ENCODE measurements at regions not wholly inside any gene's neighbourhood (a gene's known extent, or its start where the extent isn't known, plus 50 kb on each side); places are given as distances from the start of the nearest gene placed in this dataset.

DNA sequence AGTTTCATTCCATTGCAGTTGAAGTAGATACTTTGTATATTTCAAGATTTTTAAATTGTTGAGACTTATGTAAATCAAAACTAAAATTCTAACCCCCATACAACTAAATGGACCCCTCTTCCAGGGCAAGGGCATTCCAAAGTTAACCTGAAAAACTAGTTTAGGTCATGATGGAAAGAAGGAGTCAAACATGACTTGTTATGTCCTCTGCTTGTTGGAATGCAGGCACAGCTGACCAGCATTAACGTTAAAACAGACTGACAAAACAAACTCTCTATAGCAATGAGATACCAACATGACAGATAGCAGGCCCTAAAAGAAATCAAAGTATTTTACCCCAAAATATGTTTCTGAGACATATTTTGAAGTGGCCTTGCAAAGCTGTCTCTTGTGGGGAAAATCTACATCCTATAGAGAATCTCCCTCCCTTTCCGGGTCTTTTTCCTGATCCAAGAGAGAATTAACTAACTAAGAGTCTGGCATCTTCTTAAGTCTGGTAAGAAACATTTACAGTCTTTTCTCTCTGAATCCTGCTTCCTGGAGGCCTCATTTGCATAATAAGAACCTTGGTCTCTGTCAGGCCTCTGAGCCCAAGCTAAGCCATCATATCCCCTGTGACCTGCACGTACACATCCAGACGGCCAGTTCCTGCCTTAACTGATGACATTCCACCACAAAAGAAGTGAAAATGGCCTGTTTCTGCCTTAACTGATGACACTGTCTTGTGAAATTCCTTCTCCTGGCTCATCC, 124.3 kb upstream of the ATXN1 start:
- Histone ChIP-seq H3K79me2 (ENCODE audit: control insufficient read depth, low read length) (no peaks in the 10 kb centered on the region), H3K27ac (ENCODE audit: low read depth, low read length) (no peak overlapping the region), H3F3A (ENCODE audit: control insufficient read depth, insufficient read depth) (no peaks in the 10 kb centered on the region), H3K4me2 (ENCODE audit: low read length) (no peak overlapping the region), H4K20me1 (ENCODE audit: control insufficient read depth, insufficient read depth, low read depth, low read length) (no peaks in the 10 kb centered on the region), H3K36me3 (ENCODE audit: control insufficient read depth, low read length) (no peaks in the 10 kb centered on the region), H3K9me3 (ENCODE audit: control insufficient read depth, insufficient read depth, low read length) (no peaks in the 10 kb centered on the region), H3K9me2 (replicated peaks; ENCODE audit: control insufficient read depth, low read length) (no peaks in the 10 kb centered on the region), H3K4me3 (ENCODE audit: low read length) (no peak overlapping the region), H3K27me3 (ENCODE audit: control insufficient read depth, low read length) (peaks cover 3% of the 10 kb centered on the region; the same call in 1 of the 2 replicates), H3K4me1 (ENCODE audit: control insufficient read depth, low read length) (no peaks in the 10 kb centered on the region)
- TF ChIP-seq, protein P1, sequence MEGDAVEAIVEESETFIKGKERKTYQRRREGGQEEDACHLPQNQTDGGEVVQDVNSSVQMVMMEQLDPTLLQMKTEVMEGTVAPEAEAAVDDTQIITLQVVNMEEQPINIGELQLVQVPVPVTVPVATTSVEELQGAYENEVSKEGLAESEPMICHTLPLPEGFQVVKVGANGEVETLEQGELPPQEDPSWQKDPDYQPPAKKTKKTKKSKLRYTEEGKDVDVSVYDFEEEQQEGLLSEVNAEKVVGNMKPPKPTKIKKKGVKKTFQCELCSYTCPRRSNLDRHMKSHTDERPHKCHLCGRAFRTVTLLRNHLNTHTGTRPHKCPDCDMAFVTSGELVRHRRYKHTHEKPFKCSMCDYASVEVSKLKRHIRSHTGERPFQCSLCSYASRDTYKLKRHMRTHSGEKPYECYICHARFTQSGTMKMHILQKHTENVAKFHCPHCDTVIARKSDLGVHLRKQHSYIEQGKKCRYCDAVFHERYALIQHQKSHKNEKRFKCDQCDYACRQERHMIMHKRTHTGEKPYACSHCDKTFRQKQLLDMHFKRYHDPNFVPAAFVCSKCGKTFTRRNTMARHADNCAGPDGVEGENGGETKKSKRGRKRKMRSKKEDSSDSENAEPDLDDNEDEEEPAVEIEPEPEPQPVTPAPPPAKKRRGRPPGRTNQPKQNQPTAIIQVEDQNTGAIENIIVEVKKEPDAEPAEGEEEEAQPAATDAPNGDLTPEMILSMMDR (IDR thresholded peaks at IDR 0.05; ENCODE audit: low read depth, low read length, poor library complexity, severe bottlenecking): no peak
- TF ChIP-seq EZH2phosphoT487 (IDR thresholded peaks at IDR 0.05; ENCODE audit: borderline replicate concordance, low read length): no peak

DNA sequence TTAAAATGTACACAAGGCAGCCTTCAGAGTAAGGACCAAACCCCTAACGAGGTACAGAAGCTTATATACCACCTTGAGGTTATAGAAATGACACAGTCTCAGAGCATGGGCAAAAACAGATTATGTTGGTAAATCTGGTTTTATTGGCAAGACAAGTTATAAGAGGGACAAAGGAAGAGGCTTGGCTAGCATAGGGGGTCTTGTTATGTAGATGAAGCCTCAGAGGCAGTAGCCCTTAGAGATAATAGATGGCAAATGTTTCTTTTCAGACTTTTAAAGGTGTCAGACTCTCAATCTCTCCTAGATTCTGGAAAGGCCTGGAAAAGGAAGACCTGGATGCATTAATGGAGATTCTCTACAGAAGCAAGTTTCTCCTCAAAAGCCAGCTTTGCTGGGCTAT, 123.3 kb upstream of the ATXN1 start:
- H3K79me2 ChIP-seq (ENCODE audit: control insufficient read depth, low read length): no peaks in the 10 kb centered on the region
- no peak overlapping the region for H3K4me3 ChIP-seq (ENCODE audit: low read length)
- H3K4me2 ChIP-seq (ENCODE audit: low read length): no peak overlapping the region
- H3K27me3 ChIP-seq (ENCODE audit: control insufficient read depth, low read length): peaks cover 3% of the 10 kb centered on the region; the same call in 1 of the 2 replicates
- TF ChIP-seq, protein P1 (IDR thresholded peaks at IDR 0.05; ENCODE audit: low read depth, low read length, poor library complexity, severe bottlenecking): no peak
- H3K4me1 ChIP-seq (ENCODE audit: control insufficient read depth, low read length): no peaks in the 10 kb centered on the region
- H4K20me1 ChIP-seq (ENCODE audit: control insufficient read depth, insufficient read depth, low read depth, low read length): no peaks in the 10 kb centered on the region
- H3K27ac ChIP-seq (ENCODE audit: low read depth, low read length): no peak overlapping the region
- H3K9me2 ChIP-seq (replicated peaks; ENCODE audit: control insufficient read depth, low read length): no peaks in the 10 kb centered on the region
- H3F3A ChIP-seq (ENCODE audit: control insufficient read depth, insufficient read depth): no peaks in the 10 kb centered on the region
- no peaks in the 10 kb centered on the region for H3K9me3 ChIP-seq (ENCODE audit: control insufficient read depth, insufficient read depth, low read length)
- no peaks in the 10 kb centered on the region for H3K36me3 ChIP-seq (ENCODE audit: control insufficient read depth, low read length)

DNA sequence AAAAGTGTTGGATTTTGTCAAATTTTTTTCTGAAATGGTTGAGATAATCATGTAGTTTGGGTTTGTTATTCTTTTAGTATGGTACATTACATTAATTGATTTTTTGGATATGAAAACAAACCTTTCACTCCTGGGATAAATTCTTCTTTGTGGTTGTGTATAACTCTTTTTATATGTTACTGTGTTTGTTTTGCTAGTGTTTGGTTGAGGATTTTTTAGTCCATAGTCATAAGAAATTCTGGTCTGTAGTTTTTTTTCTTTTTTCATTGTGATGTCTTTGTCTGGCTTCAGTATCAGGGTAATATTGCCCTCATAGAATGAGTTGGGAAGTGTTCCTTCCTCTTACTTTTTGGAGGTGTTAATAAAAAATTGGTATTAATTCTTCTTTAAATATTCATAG, 122.2 kb upstream of the ATXN1 start:
- Histone ChIP-seq H3K9me3 (ENCODE audit: control insufficient read depth, insufficient read depth, low read length) (no peaks in the 10 kb centered on the region), H3K4me3 (ENCODE audit: low read length) (no peak overlapping the region)

More for the DNA sequence above, 122.2 kb upstream of the ATXN1 start:
- Histone ChIP-seq H3K79me2 (ENCODE audit: control insufficient read depth, low read length) (no peaks in the 10 kb centered on the region), H3K36me3 (ENCODE audit: control insufficient read depth, low read length) (no peaks in the 10 kb centered on the region), H3K27me3 (ENCODE audit: control insufficient read depth, low read length) (peaks cover 3% of the 10 kb centered on the region; the same call in 1 of the 2 replicates), H4K20me1 (ENCODE audit: control insufficient read depth, insufficient read depth, low read depth, low read length) (no peaks in the 10 kb centered on the region), H3K4me2 (ENCODE audit: low read length) (no peak overlapping the region), H3F3A (ENCODE audit: control insufficient read depth, insufficient read depth) (no peaks in the 10 kb centered on the region), H3K27ac (ENCODE audit: low read depth, low read length) (no peak overlapping the region), H3K9me2 (replicated peaks; ENCODE audit: control insufficient read depth, low read length) (no peaks in the 10 kb centered on the region), H3K4me1 (ENCODE audit: control insufficient read depth, low read length) (no peaks in the 10 kb centered on the region)
- TF ChIP-seq, protein P1 (IDR thresholded peaks at IDR 0.05; ENCODE audit: low read depth, low read length, poor library complexity, severe bottlenecking): no peak
- no peak for TF ChIP-seq EZH2phosphoT487 (IDR thresholded peaks at IDR 0.05; ENCODE audit: borderline replicate concordance, low read length)
